SK-N-SH treated with all-trans-retinoic acid at 6 μM for 48 hours (cell line): ENCODE measurements at regions not wholly inside any gene's neighbourhood (a gene's known extent, or its start where the extent isn't known, plus 50 kb on each side); places are given as distances from the start of the nearest gene placed in this dataset.

Experiments used
- ATAC-seq: fragments of 200-7000 bp; cut with Tn5 transposase; 3 replicates; pipeline ENCODE4 v1.9.1; 2020; ENCODE audit warnings: mild to moderate bottlenecking, moderate library complexity
- ARNTL ChIP-seq: fragments of 450-650 bp; formaldehyde crosslinking; IDR thresholded peaks from 2 replicates; pipeline ENCODE4 v1.5.0; 2020; ENCODE audit warnings: low read depth, mild to moderate bottlenecking, moderate library complexity, borderline replicate concordance
- BACH2 ChIP-seq: fragments of 250-450 bp; sonication (Bioruptor Pico); IDR thresholded peaks from 2 replicates; pipeline ENCODE4 v1.9.0; 2021; ENCODE audit warnings: mild to moderate bottlenecking, borderline replicate concordance
- ESRRG ChIP-seq: fragments of 250-450 bp; sonication (Bioruptor Pico); IDR thresholded peaks from 2 replicates; pipeline ENCODE4 v1.6.1; 2021; ENCODE audit warnings: mild to moderate bottlenecking
- GLIS3 ChIP-seq: fragments of 250-450 bp; sonication (Bioruptor Pico); IDR thresholded peaks from 2 replicates; pipeline ENCODE4 v1.5.0; 2020; ENCODE audit warnings: mild to moderate bottlenecking, moderate library complexity
- ISL1 ChIP-seq: fragments of 250-450 bp; sonication (Bioruptor Pico); IDR thresholded peaks from 2 replicates; pipeline ENCODE4 v2.1.2; 2022; ENCODE audit warnings: mild to moderate bottlenecking, moderate library complexity
- OSR1 ChIP-seq: fragments of 250-450 bp; sonication (Bioruptor Pico); IDR thresholded peaks from 2 replicates; pipeline ENCODE4 v1.8.0; 2022; ENCODE audit warnings: moderate library complexity, mild to moderate bottlenecking, inconsistent platforms
- PPARA ChIP-seq: fragments of 250-450 bp; sonication (Bioruptor Pico); IDR thresholded peaks from 2 replicates; pipeline ENCODE4 v1.5.0; 2020; ENCODE audit warnings: mild to moderate bottlenecking, borderline replicate concordance
- RARB ChIP-seq: fragments of 250-450 bp; sonication (Bioruptor Pico); IDR thresholded peaks from 2 replicates; pipeline ENCODE4 v1.8.0; 2021; ENCODE audit warnings: mild to moderate bottlenecking, moderate library complexity
- SNAI2 ChIP-seq: fragments of 250-450 bp; sonication (Bioruptor Pico); IDR thresholded peaks from 2 replicates; pipeline ENCODE4 v1.5.0; 2020; ENCODE audit warnings: mild to moderate bottlenecking, moderate library complexity
- TCF4 ChIP-seq: fragments of 250-450 bp; sonication (Bioruptor Pico); IDR thresholded peaks from 2 replicates; pipeline ENCODE4 v1.8.0; 2021; ENCODE audit warnings: mild to moderate bottlenecking, moderate library complexity, borderline replicate concordance
- TOX ChIP-seq: fragments of 250-450 bp; sonication (Bioruptor Pico); IDR thresholded peaks from 2 replicates; pipeline ENCODE4 v1.8.0; 2021; ENCODE audit warnings: mild to moderate bottlenecking, moderate library complexity, borderline replicate concordance
- ZC3H10 ChIP-seq: fragments of 250-450 bp; sonication (Bioruptor Pico); IDR thresholded peaks from 2 replicates; pipeline ENCODE4 v1.5.1; 2021; ENCODE audit warnings: mild to moderate bottlenecking, moderate library complexity
- ZFP3 ChIP-seq: fragments of 250-450 bp; sonication (Bioruptor Pico); IDR thresholded peaks from 2 replicates; pipeline ENCODE4 v1.5.0; 2020; ENCODE audit warnings: mild to moderate bottlenecking, moderate library complexity
- ZFP30 ChIP-seq: fragments of 450-650 bp; formaldehyde crosslinking; IDR thresholded peaks from 2 replicates; pipeline ENCODE4 v1.5.0; 2022; ENCODE audit warnings: mild to moderate bottlenecking, moderate library complexity
- ZNF565 ChIP-seq: fragments of 450-650 bp; formaldehyde crosslinking; conservative IDR thresholded peaks from 2 replicates; pipeline ENCODE4 v1.5.0; 2020; ENCODE audit warnings: low read depth, mild to moderate bottlenecking, moderate library complexity
- ZNF8 ChIP-seq: fragments of 450-650 bp; formaldehyde crosslinking; IDR thresholded peaks from 2 replicates; pipeline ENCODE4 v1.5.0; 2020; ENCODE audit warnings: mild to moderate bottlenecking, moderate library complexity
- TF ChIP-seq, protein P1 (sequence below): fragments of 250-450 bp; sonication (Bioruptor Pico); IDR thresholded peaks from 2 replicates; pipeline ENCODE4 v1.8.0; 2021; ENCODE audit warnings: low read depth, mild to moderate bottlenecking, moderate library complexity, borderline replicate concordance
- TF ChIP-seq, protein P2 (sequence below): fragments of 250-450 bp; sonication (Bioruptor Pico); IDR thresholded peaks from 2 replicates; pipeline ENCODE4 v1.5.1; 2021; ENCODE audit warnings: mild to moderate bottlenecking, moderate library complexity
- TF ChIP-seq, protein P3 (sequence below): fragments of 250-450 bp; sonication (Bioruptor Pico); IDR thresholded peaks from 2 replicates; pipeline ENCODE4 v1.5.0; 2020; ENCODE audit warnings: mild to moderate bottlenecking, moderate library complexity
- TF ChIP-seq, protein P4 (sequence below): fragments of 250-450 bp; sonication (Bioruptor Pico); IDR thresholded peaks from 2 replicates; pipeline ENCODE4 v1.8.0; 2020; ENCODE audit warnings: mild to moderate bottlenecking, moderate library complexity, borderline replicate concordance
- TF ChIP-seq, protein P5 (sequence below): fragments of 250-450 bp; sonication (Bioruptor Pico); IDR thresholded peaks from 2 replicates; pipeline ENCODE4 v1.5.1; 2020; ENCODE audit warnings: low read depth, mild to moderate bottlenecking, moderate library complexity

DNA sequence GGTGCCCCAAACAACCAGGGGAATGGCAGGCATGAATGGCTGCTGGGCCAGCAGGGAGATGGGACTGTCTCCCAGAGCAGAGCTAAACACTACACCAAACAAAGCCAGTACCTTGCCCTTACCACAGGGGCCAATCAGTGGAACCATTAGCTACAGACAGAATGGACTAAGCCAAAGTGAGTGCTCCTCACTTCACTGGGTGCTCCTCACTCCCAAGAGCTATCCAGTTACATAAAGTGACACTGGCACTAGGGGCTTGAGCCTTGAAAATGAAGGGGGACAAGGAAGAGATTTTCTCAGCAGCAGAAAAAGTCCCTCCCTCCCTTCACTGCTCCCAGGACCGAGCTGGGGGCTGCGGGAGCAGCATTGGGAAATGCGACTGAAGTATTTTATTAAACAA is 110.9 kb upstream of the SHB start:
- ATAC-seq, result no peak

DNA sequence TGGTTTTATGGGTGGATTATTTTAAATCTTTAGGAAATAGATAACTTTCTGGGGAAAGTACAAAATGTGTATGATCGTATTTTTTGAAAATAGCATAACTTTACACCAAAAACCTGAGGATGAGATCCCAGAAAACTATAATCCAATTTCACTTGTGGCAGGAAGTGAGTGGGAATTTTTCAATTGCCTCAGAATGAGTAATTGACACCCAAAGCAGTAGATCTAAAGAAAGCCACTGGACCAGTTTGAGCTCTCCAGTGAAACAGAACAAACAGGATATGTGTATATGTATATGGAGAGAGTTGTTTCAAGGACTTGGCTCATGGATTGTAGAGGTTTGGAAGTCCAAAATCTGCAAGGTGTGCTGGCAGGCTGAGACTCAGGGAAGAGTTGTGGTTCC is 109.2 kb upstream of the SHB start:
- no peak for ATAC-seq
- TF ChIP-seq BACH2, result no peak
- TF ChIP-seq ISL1 (CRISPR knock-in tag), result no peak
- TF ChIP-seq, protein P1, sequence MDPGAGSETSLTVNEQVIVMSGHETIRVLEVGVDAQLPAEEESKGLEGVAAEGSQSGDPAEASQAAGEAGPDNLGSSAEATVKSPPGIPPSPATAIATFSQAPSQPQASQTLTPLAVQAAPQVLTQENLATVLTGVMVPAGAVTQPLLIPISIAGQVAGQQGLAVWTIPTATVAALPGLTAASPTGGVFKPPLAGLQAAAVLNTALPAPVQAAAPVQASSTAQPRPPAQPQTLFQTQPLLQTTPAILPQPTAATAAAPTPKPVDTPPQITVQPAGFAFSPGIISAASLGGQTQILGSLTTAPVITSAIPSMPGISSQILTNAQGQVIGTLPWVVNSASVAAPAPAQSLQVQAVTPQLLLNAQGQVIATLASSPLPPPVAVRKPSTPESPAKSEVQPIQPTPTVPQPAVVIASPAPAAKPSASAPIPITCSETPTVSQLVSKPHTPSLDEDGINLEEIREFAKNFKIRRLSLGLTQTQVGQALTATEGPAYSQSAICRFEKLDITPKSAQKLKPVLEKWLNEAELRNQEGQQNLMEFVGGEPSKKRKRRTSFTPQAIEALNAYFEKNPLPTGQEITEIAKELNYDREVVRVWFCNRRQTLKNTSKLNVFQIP (CRISPR knock-in tag), result no peak
- TF ChIP-seq, protein P2, sequence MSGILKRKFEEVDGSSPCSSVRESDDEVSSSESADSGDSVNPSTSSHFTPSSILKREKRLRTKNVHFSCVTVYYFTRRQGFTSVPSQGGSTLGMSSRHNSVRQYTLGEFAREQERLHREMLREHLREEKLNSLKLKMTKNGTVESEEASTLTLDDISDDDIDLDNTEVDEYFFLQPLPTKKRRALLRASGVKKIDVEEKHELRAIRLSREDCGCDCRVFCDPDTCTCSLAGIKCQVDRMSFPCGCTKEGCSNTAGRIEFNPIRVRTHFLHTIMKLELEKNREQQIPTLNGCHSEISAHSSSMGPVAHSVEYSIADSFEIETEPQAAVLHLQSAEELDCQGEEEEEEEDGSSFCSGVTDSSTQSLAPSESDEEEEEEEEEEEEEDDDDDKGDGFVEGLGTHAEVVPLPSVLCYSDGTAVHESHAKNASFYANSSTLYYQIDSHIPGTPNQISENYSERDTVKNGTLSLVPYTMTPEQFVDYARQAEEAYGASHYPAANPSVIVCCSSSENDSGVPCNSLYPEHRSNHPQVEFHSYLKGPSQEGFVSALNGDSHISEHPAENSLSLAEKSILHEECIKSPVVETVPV, result no peak
- TF ChIP-seq ZNF8 (CRISPR knock-in tag), result no peak
- TF ChIP-seq ZFP30, result no peak
- TF ChIP-seq SNAI2, result no peak
- TF ChIP-seq ZFP3 (CRISPR knock-in tag), result no peak
- TF ChIP-seq RARB (CRISPR knock-in tag), result no peak
- TF ChIP-seq, protein P3, sequence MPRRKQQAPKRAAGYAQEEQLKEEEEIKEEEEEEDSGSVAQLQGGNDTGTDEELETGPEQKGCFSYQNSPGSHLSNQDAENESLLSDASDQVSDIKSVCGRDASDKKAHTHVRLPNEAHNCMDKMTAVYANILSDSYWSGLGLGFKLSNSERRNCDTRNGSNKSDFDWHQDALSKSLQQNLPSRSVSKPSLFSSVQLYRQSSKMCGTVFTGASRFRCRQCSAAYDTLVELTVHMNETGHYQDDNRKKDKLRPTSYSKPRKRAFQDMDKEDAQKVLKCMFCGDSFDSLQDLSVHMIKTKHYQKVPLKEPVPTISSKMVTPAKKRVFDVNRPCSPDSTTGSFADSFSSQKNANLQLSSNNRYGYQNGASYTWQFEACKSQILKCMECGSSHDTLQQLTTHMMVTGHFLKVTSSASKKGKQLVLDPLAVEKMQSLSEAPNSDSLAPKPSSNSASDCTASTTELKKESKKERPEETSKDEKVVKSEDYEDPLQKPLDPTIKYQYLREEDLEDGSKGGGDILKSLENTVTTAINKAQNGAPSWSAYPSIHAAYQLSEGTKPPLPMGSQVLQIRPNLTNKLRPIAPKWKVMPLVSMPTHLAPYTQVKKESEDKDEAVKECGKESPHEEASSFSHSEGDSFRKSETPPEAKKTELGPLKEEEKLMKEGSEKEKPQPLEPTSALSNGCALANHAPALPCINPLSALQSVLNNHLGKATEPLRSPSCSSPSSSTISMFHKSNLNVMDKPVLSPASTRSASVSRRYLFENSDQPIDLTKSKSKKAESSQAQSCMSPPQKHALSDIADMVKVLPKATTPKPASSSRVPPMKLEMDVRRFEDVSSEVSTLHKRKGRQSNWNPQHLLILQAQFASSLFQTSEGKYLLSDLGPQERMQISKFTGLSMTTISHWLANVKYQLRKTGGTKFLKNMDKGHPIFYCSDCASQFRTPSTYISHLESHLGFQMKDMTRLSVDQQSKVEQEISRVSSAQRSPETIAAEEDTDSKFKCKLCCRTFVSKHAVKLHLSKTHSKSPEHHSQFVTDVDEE (CRISPR knock-in tag), result no peak

More for the DNA sequence above, 110.9 kb upstream of the SHB start:
- TF ChIP-seq TOX (CRISPR knock-in tag) (no peak), PPARA (no peak), SNAI2 (no peak), TCF4 (CRISPR knock-in tag) (no peak), ZFP3 (CRISPR knock-in tag) (no peak), ESRRG (CRISPR knock-in tag) (no peak), ZC3H10 (CRISPR knock-in tag) (no peak), ZNF565 (CRISPR knock-in tag) (no peak), ISL1 (CRISPR knock-in tag) (no peak), GLIS3 (CRISPR knock-in tag) (no peak), BACH2 (no peak), ARNTL (CRISPR knock-in tag) (no peak), RARB (CRISPR knock-in tag) (no peak), OSR1 (no peak)
- TF ChIP-seq, protein P4, sequence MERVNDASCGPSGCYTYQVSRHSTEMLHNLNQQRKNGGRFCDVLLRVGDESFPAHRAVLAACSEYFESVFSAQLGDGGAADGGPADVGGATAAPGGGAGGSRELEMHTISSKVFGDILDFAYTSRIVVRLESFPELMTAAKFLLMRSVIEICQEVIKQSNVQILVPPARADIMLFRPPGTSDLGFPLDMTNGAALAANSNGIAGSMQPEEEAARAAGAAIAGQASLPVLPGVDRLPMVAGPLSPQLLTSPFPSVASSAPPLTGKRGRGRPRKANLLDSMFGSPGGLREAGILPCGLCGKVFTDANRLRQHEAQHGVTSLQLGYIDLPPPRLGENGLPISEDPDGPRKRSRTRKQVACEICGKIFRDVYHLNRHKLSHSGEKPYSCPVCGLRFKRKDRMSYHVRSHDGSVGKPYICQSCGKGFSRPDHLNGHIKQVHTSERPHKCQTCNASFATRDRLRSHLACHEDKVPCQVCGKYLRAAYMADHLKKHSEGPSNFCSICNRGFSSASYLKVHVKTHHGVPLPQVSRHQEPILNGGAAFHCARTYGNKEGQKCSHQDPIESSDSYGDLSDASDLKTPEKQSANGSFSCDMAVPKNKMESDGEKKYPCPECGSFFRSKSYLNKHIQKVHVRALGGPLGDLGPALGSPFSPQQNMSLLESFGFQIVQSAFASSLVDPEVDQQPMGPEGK (CRISPR knock-in tag), result no peak
- TF ChIP-seq, protein P2, result no peak
- TF ChIP-seq, protein P1 (CRISPR knock-in tag), result no peak
- TF ChIP-seq, protein P5, sequence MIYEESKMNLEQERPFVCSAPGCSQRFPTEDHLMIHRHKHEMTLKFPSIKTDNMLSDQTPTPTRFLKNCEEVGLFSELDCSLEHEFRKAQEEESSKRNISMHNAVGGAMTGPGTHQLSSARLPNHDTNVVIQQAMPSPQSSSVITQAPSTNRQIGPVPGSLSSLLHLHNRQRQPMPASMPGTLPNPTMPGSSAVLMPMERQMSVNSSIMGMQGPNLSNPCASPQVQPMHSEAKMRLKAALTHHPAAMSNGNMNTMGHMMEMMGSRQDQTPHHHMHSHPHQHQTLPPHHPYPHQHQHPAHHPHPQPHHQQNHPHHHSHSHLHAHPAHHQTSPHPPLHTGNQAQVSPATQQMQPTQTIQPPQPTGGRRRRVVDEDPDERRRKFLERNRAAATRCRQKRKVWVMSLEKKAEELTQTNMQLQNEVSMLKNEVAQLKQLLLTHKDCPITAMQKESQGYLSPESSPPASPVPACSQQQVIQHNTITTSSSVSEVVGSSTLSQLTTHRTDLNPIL (CRISPR knock-in tag), result no peak
- TF ChIP-seq, protein P3 (CRISPR knock-in tag), result no peak
